Activated T-cell treated with anti-CD3 and anti-CD28 coated beads, Interleukin-2, amount 50 U/mL, for 48 hours (primary cell): ENCODE measurements at regions not wholly inside any gene's neighbourhood (a gene's known extent, or its start where the extent isn't known, plus 50 kb on each side); places are given as distances from the start of the nearest gene placed in this dataset.

Source experiments
- DNase-seq, 2 experiments: peaks; one replicate each; pipeline ENCODE4 v3.0.0-alpha.2; 2020

GRCh38 chr17:69856946-69857345, 218.1 kb upstream of the KCNJ16 start:
- DNase-seq = no peak

GRCh38 chr17:69857412-69857835, 217.6 kb upstream of the KCNJ16 start:
- DNase-seq = no peak

- DNase-seq = no peak
Measured at GRCh38 chr17:69858460-69858859, 216.6 kb upstream of the KCNJ16 start.

- no peak for DNase-seq
Measured at GRCh38 chr17:69860142-69860680, 214.8 kb upstream of the KCNJ16 start.

GRCh38 chr17:69864462-69864861, 210.6 kb upstream of the KCNJ16 start:
- no peak for DNase-seq

GRCh38 chr17:69869667-69870066, 205.4 kb upstream of the KCNJ16 start:
- no peak for DNase-seq

GRCh38 chr17:69870091-69870530, 204.9 kb upstream of the KCNJ16 start:
- DNase-seq = no peak

- no peak for DNase-seq
Measured at GRCh38 chr17:69870751-69871199, 204.2 kb upstream of the KCNJ16 start.

- no peak for DNase-seq
Measured at GRCh38 chr17:69871318-69871717, 203.7 kb upstream of the KCNJ16 start.

GRCh38 chr17:69872675-69873262, 202.3 kb upstream of the KCNJ16 start:
- no peak for DNase-seq

GRCh38 chr17:69874175-69874670, 200.8 kb upstream of the KCNJ16 start:
- DNase-seq = no peak

GRCh38 chr17:69876757-69877156, 198.3 kb upstream of the KCNJ16 start:
- DNase-seq = no peak

GRCh38 chr17:69878661-69879060, 196.4 kb upstream of the KCNJ16 start:
- DNase-seq = no peak

GRCh38 chr17:69879576-69879975, 195.4 kb upstream of the KCNJ16 start:
- no peak for DNase-seq

GRCh38 chr17:69880591-69881112, 194.4 kb upstream of the KCNJ16 start:
- DNase-seq = no peak

GRCh38 chr17:69882281-69882680, 192.7 kb upstream of the KCNJ16 start:
- no peak for DNase-seq

GRCh38 chr17:69883120-69883519, 191.9 kb upstream of the KCNJ16 start:
- no peak for DNase-seq

- DNase-seq = no peak
Measured at GRCh38 chr17:69884356-69884755, 190.7 kb upstream of the KCNJ16 start.

- no peak for DNase-seq
Measured at GRCh38 chr17:69884846-69885245, 190.2 kb upstream of the KCNJ16 start.

- DNase-seq = no peak
Measured at GRCh38 chr17:69898601-69899000, 176.4 kb upstream of the KCNJ16 start.

GRCh38 chr17:69900101-69900500, 174.9 kb upstream of the KCNJ16 start:
- DNase-seq = no peak

- DNase-seq = no peak
Measured at GRCh38 chr17:69900829-69901228, 174.2 kb upstream of the KCNJ16 start.

GRCh38 chr17:69906306-69906705, 168.7 kb upstream of the KCNJ16 start:
- DNase-seq = no peak

- no peak for DNase-seq
Measured at GRCh38 chr17:69907132-69907847, 167.7 kb upstream of the KCNJ16 start.
